Endodermal cell (in vitro differentiated cells): ENCODE measurements at regions not wholly inside any gene's neighbourhood (a gene's known extent, or its start where the extent isn't known, plus 50 kb on each side); places are given as distances from the start of the nearest gene placed in this dataset.
"Not testable (repeated sequence)": the region's sequence is repeated elsewhere in the genome, so short reads cannot be mapped to it uniquely, and the experiment has no call there.

Experiments used
- DNase-seq: peaks from one replicate; pipeline ENCODE4 v3.0.0-alpha.2; 2017
- H3K27ac ChIP-seq: 2 replicates; pipeline ENCODE4 v1.5.1; 2013; ENCODE audit warnings: mild to moderate bottlenecking, low read depth, low read length, moderate library complexity
- H3K27me3 ChIP-seq: 2 replicates; pipeline ENCODE4 v1.6.1; 2013; ENCODE audit warnings: mild to moderate bottlenecking, low read length, moderate library complexity; ENCODE audit not compliant: insufficient read depth, control insufficient read depth, poor library complexity, severe bottlenecking
- H3K36me3 ChIP-seq: 2 replicates; pipeline ENCODE4 v1.7.0; 2013; ENCODE audit warnings: mild to moderate bottlenecking, low read length, moderate library complexity; ENCODE audit not compliant: control insufficient read depth, insufficient read depth
- H3K4me1 ChIP-seq: one replicate; pipeline ENCODE4 v1.7.0; 2013; ENCODE audit warnings: low read length; ENCODE audit not compliant: control insufficient read depth, insufficient read depth
- H3K4me3 ChIP-seq: 2 replicates; pipeline ENCODE4 v1.5.1; 2013; ENCODE audit warnings: mild to moderate bottlenecking, low read length, moderate library complexity
- H3K9ac ChIP-seq: 2 replicates; pipeline ENCODE4 v1.6.1; 2013; ENCODE audit warnings: mild to moderate bottlenecking, low read length, moderate library complexity; ENCODE audit not compliant: poor library complexity, severe bottlenecking; ENCODE audit errors: extremely low read depth
- H3K9me3 ChIP-seq: 2 replicates; pipeline ENCODE4 v1.6.1; 2013; ENCODE audit warnings: mild to moderate bottlenecking, low read length, moderate library complexity; ENCODE audit not compliant: control insufficient read depth
- H3K27ac Mint-ChIP-seq: 2 replicates; pipeline ENCODE4 v1.8.0; 2020; ENCODE audit warnings: mixed read lengths
- H3K27me3 Mint-ChIP-seq: 2 replicates; pipeline ENCODE4 v1.8.0; 2021; ENCODE audit warnings: mild to moderate bottlenecking, mixed read lengths; ENCODE audit not compliant: insufficient read depth
- H3K36me3 Mint-ChIP-seq: 2 replicates; pipeline ENCODE4 v1.8.0; 2020; ENCODE audit warnings: low read depth, mixed read lengths
- H3K4me1 Mint-ChIP-seq: 2 replicates; pipeline ENCODE4 v1.8.0; 2020; ENCODE audit warnings: mixed read lengths
- H3K4me3 Mint-ChIP-seq: 2 replicates; pipeline ENCODE4 v1.8.0; 2020; ENCODE audit warnings: mild to moderate bottlenecking, moderate library complexity, mixed read lengths
- H3K9me3 Mint-ChIP-seq: 2 replicates; pipeline ENCODE4 v1.8.0; 2020; ENCODE audit warnings: mild to moderate bottlenecking, mixed read lengths
- CTCF ChIP-seq: fragments of 200-600 bp; sonication (generic); conservative IDR thresholded peaks from 2 replicates; pipeline ENCODE4 v1.5.0; 2021; ENCODE audit warnings: antibody characterized with exemption, mild to moderate bottlenecking
- whole genome bisulfite sequencing, 2 experiments: methylation state at CpG; one replicate each; pipeline versions ENCODE4 v1.1.5 to v1.1.7; 2013; ENCODE audit warnings: missing lambda C conversion rate in 2 of 2, mixed read lengths in 1 of 2; ENCODE audit not compliant: insufficient coverage in 1 of 2, insufficient read length in 1 of 2; 5-methylcytosine and 5-hydroxymethylcytosine counted together

GRCh38 chr18:71038196-71038595 is 749.4 kb downstream of the SOCS6 start:
- no peak for DNase-seq
- Histone ChIP-seq H3K9me3 (peaks cover 49% of the 10 kb centered on the region), H3K27me3 (no peaks in the 10 kb centered on the region), H3K27ac (no peak overlapping the region), H3K9ac (no peak overlapping the region), H3K4me1 (no peaks in the 10 kb centered on the region), H3K4me3 (no peak overlapping the region), H3K36me3 (no peaks in the 10 kb centered on the region)
- TF ChIP-seq CTCF, result no peak
- Mint-ChIP-seq H3K4me1 (no peaks in the 10 kb centered on the region), H3K9me3 (no peaks in the 10 kb centered on the region), H3K27ac (no peak overlapping the region), H3K27me3 (no peaks in the 10 kb centered on the region), H3K36me3 (no peaks in the 10 kb centered on the region), H3K4me3 (no peak overlapping the region)
- WGBS, 2 experiments, result 58% methylated on average over 1 of the region's 1 CpG; no CpG with 5 or more reads in 1 of the 2 experiments

GRCh38 chr18:71036783-71037182 is 747.9 kb downstream of the SOCS6 start:
- Histone ChIP-seq H3K27ac (no peak overlapping the region), H3K36me3 (no peaks in the 10 kb centered on the region), H3K27me3 (no peaks in the 10 kb centered on the region), H3K4me3 (no peak overlapping the region), H3K9ac (no peak overlapping the region), H3K4me1 (no peaks in the 10 kb centered on the region), H3K9me3 (peaks cover 57% of the 10 kb centered on the region)
- Mint-ChIP-seq H3K36me3 (no peaks in the 10 kb centered on the region), H3K27me3 (no peaks in the 10 kb centered on the region), H3K27ac (no peak overlapping the region), H3K9me3 (peaks cover 4% of the 10 kb centered on the region), H3K4me1 (no peaks in the 10 kb centered on the region), H3K4me3 (no peak overlapping the region)
- 57 to 71% methylated on average over 1 of the region's 1 CpG for WGBS, 2 experiments
- no peak for DNase-seq
- no peak for TF ChIP-seq CTCF

- not testable (repeated sequence) for H3K27ac Mint-ChIP-seq, H3K36me3 Mint-ChIP-seq, H3K9ac ChIP-seq, H3K4me1 Mint-ChIP-seq, H3K27me3 Mint-ChIP-seq, H3K4me1 ChIP-seq, H3K36me3 ChIP-seq, DNase-seq, H3K4me3 ChIP-seq, H3K27ac ChIP-seq, H3K27me3 ChIP-seq, H3K4me3 Mint-ChIP-seq
- WGBS, 2 experiments, result 83 to 86% methylated on average over 1 to 46 of the region's 46 CpGs
- H3K9me3 Mint-ChIP-seq, result peaks cover 31% of the 10 kb centered on the region
- peaks cover 33% of the 10 kb centered on the region for H3K9me3 ChIP-seq
Observed at GRCh38 chr18:71031296-71032191, 742.7 kb downstream of the SOCS6 start.

- not testable (repeated sequence) for H3K4me1 Mint-ChIP-seq, H3K9ac ChIP-seq, H3K4me3 ChIP-seq, DNase-seq, H3K36me3 ChIP-seq, H3K36me3 Mint-ChIP-seq, H3K4me1 ChIP-seq, H3K27ac ChIP-seq, H3K4me3 Mint-ChIP-seq, H3K27ac Mint-ChIP-seq, H3K27me3 ChIP-seq, H3K27me3 Mint-ChIP-seq
- peaks cover 31% of the 10 kb centered on the region for H3K9me3 ChIP-seq
- WGBS, 2 experiments, result 86% methylated on average over 7 of the region's 8 CpGs; no CpG with 5 or more reads in 1 of the 2 experiments
- peaks cover 31% of the 10 kb centered on the region for H3K9me3 Mint-ChIP-seq
Observed at GRCh38 chr18:71030085-71030484, 741.2 kb downstream of the SOCS6 start.
